Natural killer cell (primary cell): ENCODE measurements at regions not wholly inside any gene's neighbourhood (a gene's known extent, or its start where the extent isn't known, plus 50 kb on each side); places are given as distances from the start of the nearest gene placed in this dataset.

Source experiments
- ATAC-seq, 3 donors: fragments of 150-1000 bp in 2 of 3; fragments of 200-7000 bp in 1 of 3; cut with Tn5 transposase; 1 replicate in 1 of 3; 2 replicates in 2 of 3; pipeline ENCODE4 v1.10.0; 2021; ENCODE audit warnings: mild to moderate bottlenecking in 2 of 3, moderate library complexity in 2 of 3
- DNase-seq, 2 donors: peaks; one replicate each; pipeline versions ENCODE4 v3.0.0 to v3.0.0-alpha.2; 2013 to 2021; ENCODE audit warnings: mixed read lengths in 1 of 2
- H3K27ac ChIP-seq: one replicate; pipeline ENCODE4 v1.5.1; 2013; ENCODE audit warnings: mild to moderate bottlenecking, low read length
- H3K27me3 ChIP-seq: one replicate; pipeline ENCODE4 v1.6.1; 2013; ENCODE audit warnings: low read length; ENCODE audit not compliant: control insufficient read depth, insufficient read depth
- H3K36me3 ChIP-seq: one replicate; pipeline ENCODE4 v1.6.1; 2013; ENCODE audit warnings: low read length; ENCODE audit not compliant: control insufficient read depth, insufficient read depth
- H3K4me1 ChIP-seq: one replicate; pipeline ENCODE4 v1.6.1; 2013; ENCODE audit warnings: low read length; ENCODE audit not compliant: control insufficient read depth, insufficient read depth
- H3K4me3 ChIP-seq: one replicate; pipeline ENCODE4 v1.5.1; 2013; ENCODE audit warnings: low read length
- H3K9me3 ChIP-seq: one replicate; pipeline ENCODE4 v1.6.1; 2013; ENCODE audit warnings: low read length; ENCODE audit not compliant: control insufficient read depth, insufficient read depth
- H3K27ac Mint-ChIP-seq, 2 donors: one replicate each; pipeline ENCODE4 v1.8.0; 2022; ENCODE audit warnings: mild to moderate bottlenecking in 2 of 2, mixed read lengths in 2 of 2, moderate library complexity in 1 of 2
- H3K27me3 Mint-ChIP-seq, 2 donors: one replicate each; pipeline ENCODE4 v1.8.0; 2022; ENCODE audit warnings: low read depth in 2 of 2, mixed read lengths in 2 of 2
- H3K36me3 Mint-ChIP-seq: one replicate; pipeline ENCODE4 v1.8.0; 2022; ENCODE audit warnings: mixed read lengths
- H3K4me1 Mint-ChIP-seq, 2 donors: one replicate each; pipeline ENCODE4 v1.8.0; 2022; ENCODE audit warnings: mixed read lengths in 2 of 2
- H3K4me3 Mint-ChIP-seq: one replicate; pipeline ENCODE4 v1.8.0; 2022; ENCODE audit warnings: mild to moderate bottlenecking, moderate library complexity, mixed read lengths
- H3K9me3 Mint-ChIP-seq, 2 donors: one replicate each; pipeline ENCODE4 v1.8.0; 2022; ENCODE audit warnings: mixed read lengths in 2 of 2
- WGBS: methylation state at CpG from one replicate; pipeline ENCODE4 v1.1.7; 2013; ENCODE audit warnings: missing lambda C conversion rate; ENCODE audit not compliant: insufficient coverage; 5-methylcytosine and 5-hydroxymethylcytosine counted together
- intact Hi-C: fragments of 100-400 bp; cut with micrococcal nuclease; formaldehyde crosslinking; loops from one replicate; pipeline ENCODE4 v1.14.2; 2022
- TF ChIP-seq, protein P1 (sequence below): fragments of 200-600 bp; IDR thresholded peaks from one replicate; pipeline ENCODE4 v1.8.0; 2022; ENCODE audit warnings: antibody characterized with exemption

DNA sequence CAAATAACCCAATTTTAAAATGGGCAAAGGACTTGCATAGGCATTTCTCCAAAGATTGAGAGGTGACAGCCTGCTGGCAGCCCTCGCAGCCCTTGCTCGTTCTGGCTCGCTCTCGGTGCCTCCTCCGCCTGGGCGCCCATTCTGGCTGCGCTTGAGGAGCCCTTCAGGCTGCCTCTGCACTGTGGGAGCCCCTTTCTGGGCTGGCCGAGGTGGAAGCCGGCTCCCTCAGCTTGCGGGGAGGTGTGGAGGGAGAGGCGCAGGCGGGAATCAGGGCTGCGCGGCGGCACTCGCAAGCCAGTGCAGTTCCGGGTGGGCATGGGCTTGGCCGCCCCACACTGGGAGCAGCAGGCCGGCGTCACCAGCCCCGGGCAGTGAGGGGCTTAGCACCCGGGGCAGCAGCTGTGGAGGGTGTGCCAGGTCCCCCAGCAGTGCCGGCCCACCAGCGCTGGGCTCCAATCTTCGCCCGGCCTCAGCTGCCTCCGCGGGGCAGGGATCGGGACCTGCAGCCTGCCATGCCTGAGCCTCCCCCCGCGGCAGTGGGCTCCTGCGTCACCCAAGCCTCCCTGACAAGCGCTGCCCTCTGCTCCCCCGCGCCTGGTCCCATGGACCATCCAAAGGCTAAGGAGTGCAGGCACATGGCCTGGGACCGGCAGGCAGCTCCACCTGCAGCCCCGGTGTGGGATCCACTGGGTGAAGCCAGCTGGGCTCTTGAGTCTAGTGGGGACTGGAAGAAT lies 54.0 kb upstream of the GALNT17 start:
- DNase-seq (no peak), ATAC-seq (no peak)
- H3K4me3 ChIP-seq: no peak overlapping the region
- no peaks in the 10 kb centered on the region for H3K36me3 Mint-ChIP-seq
- peaks cover 12 to 19% of the 10 kb centered on the region in 2 donors for H3K9me3 Mint-ChIP-seq
- H3K36me3 ChIP-seq: no peaks in the 10 kb centered on the region
- H3K27ac ChIP-seq: no peak overlapping the region
- 93% methylated on average over 37 of the region's 37 CpGs for WGBS
- H3K27me3 Mint-ChIP-seq: no peaks in the 10 kb centered on the region
- no peak overlapping the region for H3K4me3 Mint-ChIP-seq
- no peaks in the 10 kb centered on the region for H3K4me1 ChIP-seq
- H3K27me3 ChIP-seq: no peaks in the 10 kb centered on the region
- H3K4me1 Mint-ChIP-seq: no peaks in the 10 kb centered on the region
- TF ChIP-seq, protein P1, sequence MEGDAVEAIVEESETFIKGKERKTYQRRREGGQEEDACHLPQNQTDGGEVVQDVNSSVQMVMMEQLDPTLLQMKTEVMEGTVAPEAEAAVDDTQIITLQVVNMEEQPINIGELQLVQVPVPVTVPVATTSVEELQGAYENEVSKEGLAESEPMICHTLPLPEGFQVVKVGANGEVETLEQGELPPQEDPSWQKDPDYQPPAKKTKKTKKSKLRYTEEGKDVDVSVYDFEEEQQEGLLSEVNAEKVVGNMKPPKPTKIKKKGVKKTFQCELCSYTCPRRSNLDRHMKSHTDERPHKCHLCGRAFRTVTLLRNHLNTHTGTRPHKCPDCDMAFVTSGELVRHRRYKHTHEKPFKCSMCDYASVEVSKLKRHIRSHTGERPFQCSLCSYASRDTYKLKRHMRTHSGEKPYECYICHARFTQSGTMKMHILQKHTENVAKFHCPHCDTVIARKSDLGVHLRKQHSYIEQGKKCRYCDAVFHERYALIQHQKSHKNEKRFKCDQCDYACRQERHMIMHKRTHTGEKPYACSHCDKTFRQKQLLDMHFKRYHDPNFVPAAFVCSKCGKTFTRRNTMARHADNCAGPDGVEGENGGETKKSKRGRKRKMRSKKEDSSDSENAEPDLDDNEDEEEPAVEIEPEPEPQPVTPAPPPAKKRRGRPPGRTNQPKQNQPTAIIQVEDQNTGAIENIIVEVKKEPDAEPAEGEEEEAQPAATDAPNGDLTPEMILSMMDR: no peak
- no peak overlapping the region for H3K27ac Mint-ChIP-seq
- intact Hi-C loops: no loop called here
- peaks cover 3% of the 10 kb centered on the region for H3K9me3 ChIP-seq
